NCI-H748 (cell line): ENCODE measurements at regions not wholly inside any gene's neighbourhood (a gene's known extent, or its start where the extent isn't known, plus 50 kb on each side); places are given as distances from the start of the nearest gene placed in this dataset.
"Not testable (repeated sequence)": the region's sequence is repeated elsewhere in the genome, so short reads cannot be mapped to it uniquely, and the experiment has no call there.

Source experiments
- DNase-seq: peaks from one replicate; lab custom pipeline; 2025; ENCODE audit not compliant: unreplicated experiment; lab: John Stamatoyannopoulos, UW

DNA sequence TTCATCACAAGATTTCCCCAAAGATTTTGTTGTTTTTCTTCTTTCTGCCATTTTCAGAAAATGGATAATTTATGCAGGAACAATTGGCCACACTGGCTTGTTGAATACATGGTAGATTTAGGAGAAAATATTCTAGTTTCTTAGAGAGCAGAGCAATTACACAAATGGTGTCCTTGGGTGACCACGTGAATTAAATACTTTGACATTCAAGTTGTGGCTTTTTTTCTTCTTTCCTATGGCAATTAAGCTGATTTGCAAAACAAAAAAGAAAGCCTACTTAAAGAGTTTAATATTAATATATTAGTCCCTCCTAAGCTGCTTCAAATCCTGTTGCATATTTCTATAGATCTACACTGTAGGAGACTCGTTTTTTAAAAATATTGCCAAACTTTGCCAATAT lies 133.0 kb upstream of the HTR2C start:
- DNase-seq = no peak

- DNase-seq = no peak
These were observed 132.5 kb upstream of the HTR2C start for GRCh38 chrX:114451397-114451796.

GRCh38 chrX:114462266-114462665 lies 121.6 kb upstream of the HTR2C start:
- DNase-seq = no peak

- no peak for DNase-seq
These were observed 118.2 kb upstream of the HTR2C start for GRCh38 chrX:114465689-114466088.

GRCh38 chrX:114472008-114472407 lies 111.9 kb upstream of the HTR2C start:
- DNase-seq = not testable (repeated sequence)

DNA sequence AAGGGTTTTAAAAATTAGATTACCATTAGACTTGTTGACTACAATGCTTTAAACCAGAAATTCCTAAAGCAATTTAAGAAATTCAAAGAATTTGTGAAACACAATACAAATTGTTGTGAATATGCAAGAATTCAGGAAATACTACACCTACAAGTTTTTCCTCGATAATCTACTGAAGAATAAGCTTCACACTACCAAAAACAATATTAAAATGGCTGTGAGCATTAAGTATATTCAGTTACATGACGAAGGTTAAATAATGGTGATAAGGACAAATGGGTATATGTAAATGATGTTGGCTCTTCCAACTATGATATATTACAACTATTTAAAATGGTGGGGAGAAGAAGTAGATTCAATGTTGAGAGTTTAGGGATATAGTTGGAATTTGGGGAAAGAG lies 111.1 kb upstream of the HTR2C start:
- no peak for DNase-seq

- no peak for DNase-seq
These were observed 83.3 kb upstream of the HTR2C start for GRCh38 chrX:114500622-114501021.

- DNase-seq = no peak
These were observed 75.1 kb upstream of the HTR2C start for GRCh38 chrX:114508756-114509155.

DNA sequence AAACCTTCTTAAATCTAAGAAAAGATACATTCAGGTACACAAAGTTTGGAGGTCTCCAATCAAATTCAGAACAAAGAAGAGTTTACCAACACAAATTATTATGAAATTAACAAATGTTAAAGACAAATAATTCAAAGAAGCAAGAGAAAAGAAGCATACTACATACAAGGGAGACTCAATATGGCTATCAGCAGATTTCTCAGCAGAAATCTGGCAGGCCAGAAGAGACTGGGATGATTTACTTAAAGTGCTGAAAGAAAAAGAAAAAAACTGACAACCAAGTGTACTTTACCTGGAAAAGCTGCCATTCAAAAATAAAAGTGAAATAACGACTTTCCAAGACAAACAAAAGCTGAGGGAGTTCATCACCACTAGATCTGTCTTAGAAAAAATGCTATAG lies 64.4 kb upstream of the HTR2C start:
- DNase-seq = no peak

DNA sequence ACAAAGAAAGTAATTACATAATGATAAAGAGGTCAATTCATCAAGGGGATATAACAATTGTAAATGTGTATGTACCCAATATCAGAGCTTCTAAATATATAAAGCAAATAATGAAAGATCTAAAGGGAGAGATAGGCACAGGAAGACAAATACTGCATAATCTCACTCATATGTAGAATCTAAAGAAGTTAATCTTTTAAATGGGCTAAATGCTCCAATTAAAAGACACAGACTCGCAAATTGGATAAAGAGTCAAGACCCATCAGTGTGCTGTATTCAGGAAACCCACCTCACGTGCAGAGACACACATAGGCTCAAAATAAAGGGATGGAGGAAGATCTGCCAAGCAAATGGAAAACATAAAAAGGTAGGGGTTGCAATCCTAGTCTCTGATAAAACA lies 63.2 kb upstream of the HTR2C start:
- peak; percentile 31 for DNase-seq

DNA sequence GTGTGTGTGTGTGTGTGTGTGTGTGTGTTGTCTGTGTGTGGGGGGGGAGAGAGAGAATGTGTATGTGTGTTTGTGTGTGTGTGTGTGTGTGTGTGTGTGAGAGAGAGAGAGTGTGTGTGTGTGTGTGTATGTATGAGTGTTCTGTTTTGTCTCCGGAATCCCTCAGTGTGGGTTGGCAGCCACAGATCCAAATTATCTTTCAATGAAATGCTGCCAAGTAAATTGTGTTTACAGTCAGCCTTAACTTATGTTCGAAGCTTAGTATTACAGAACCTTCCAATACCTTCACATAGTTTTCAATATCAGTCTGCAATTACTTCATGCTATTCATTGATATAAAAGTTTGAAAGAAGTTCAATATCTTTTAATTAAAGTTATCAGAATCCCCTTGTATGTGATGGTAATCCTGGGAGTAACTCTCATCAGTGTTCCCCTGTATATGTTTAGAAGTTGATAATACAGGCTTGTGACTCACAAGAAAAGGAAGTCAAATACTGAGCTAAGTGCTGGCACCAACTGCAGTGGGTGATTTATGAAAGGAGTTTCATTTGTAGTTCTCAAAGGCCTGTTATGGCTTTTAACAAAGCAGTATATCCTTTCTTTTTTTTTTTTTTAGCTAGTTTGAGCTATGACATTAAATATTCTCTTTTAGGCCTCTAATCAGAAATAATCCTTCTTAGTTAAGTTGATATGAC lies 51.6 kb upstream of the HTR2C start:
- no peak for DNase-seq
